ENCODE measurements at regions not wholly inside any gene's neighbourhood (a gene's known extent, or its start where the extent isn't known, plus 50 kb on each side); places are given as distances from the start of the nearest gene placed in this dataset.

DNA sequence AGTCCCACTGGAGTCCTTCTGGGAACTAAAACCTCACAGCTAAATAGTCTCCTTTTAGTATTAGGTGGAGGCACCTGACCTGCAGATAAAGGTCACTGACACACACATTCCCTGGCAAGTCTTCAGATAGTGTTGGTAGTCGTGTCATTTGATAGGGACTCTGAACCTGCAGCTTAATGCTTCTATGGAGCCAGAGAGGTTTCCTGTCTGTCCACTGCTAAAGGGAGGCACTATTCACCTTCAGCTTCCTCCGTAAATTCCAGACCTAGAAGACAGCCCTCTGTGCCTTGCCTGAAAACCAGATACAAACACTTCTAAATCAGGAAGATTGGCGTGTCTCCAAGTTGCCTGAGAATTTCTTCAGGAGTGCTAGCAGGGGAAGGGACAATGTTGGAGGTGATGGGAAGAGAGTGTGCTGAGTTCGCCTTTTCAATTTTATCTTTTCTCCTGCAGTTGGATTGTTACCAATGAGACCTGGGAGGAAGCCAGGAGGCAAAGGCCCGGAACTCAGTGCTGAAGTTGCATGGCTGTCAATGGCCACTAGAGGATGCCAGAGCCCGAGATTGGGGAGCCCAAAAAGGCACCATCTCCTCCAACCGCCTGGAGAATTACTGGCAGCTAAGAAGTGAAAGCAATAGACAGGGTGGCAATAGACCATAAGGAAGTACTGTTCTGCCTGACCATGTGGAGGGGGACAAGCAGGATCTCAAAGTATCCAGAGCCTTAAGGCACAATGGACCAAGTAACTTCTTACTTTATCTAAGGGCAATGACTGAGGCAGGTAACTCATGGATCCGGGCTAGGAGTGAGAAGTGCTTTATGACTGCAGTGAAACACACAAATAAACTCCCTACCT is 81.6 kb upstream of the SCAF11 start:
- H3K4me1 ChIP-seq (ENCODE audit: insufficient read depth, low read length) = 0 out of 2 replicates have a peak, but pooled peaks cover 5% of the 10 kb centered on the region
- H3K9ac ChIP-seq (ENCODE audit: low read length) = no peak overlapping the region
- TF ChIP-seq EZH2phosphoT487 (IDR thresholded peaks at IDR 0.05; ENCODE audit: borderline replicate concordance, low read length) (no peak), EZH2 (IDR thresholded peaks at IDR 0.05; ENCODE audit: low read length, unreplicated experiment) (no peak)
- TF ChIP-seq, protein P1, sequence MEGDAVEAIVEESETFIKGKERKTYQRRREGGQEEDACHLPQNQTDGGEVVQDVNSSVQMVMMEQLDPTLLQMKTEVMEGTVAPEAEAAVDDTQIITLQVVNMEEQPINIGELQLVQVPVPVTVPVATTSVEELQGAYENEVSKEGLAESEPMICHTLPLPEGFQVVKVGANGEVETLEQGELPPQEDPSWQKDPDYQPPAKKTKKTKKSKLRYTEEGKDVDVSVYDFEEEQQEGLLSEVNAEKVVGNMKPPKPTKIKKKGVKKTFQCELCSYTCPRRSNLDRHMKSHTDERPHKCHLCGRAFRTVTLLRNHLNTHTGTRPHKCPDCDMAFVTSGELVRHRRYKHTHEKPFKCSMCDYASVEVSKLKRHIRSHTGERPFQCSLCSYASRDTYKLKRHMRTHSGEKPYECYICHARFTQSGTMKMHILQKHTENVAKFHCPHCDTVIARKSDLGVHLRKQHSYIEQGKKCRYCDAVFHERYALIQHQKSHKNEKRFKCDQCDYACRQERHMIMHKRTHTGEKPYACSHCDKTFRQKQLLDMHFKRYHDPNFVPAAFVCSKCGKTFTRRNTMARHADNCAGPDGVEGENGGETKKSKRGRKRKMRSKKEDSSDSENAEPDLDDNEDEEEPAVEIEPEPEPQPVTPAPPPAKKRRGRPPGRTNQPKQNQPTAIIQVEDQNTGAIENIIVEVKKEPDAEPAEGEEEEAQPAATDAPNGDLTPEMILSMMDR (conservative IDR thresholded peaks at IDR 0.05; ENCODE audit: low read depth, low read length) = peak; percentile 96
- BruUV-seq (replicated peaks) = no TSS peak
- DNase-seq = peak; percentile 84
- no peaks in the 10 kb centered on the region for H3K79me2 ChIP-seq (ENCODE audit: low read length)
- H4K20me1 ChIP-seq (ENCODE audit: low read length) = no peaks in the 10 kb centered on the region
- no peaks in the 10 kb centered on the region for H3K9me3 ChIP-seq (ENCODE audit: low read length)
- peak overlapping the region; percentile 60 for H3K4me2 ChIP-seq (ENCODE audit: low read length)
- no peaks in the 10 kb centered on the region for H3K36me3 ChIP-seq (ENCODE audit: low read depth, low read length)
- no peak overlapping the region for H3K4me3 ChIP-seq (ENCODE audit: low read length)
- H3K9me2 ChIP-seq (replicated peaks; ENCODE audit: low read length) = no peaks in the 10 kb centered on the region
- CTCF ChIA-PET = interaction anchor here (0.6 to 1.0 kb wide), 2 partner anchors 949 to 1686 kb away, joined by 4 to 13 read pairs; no protein-coding TSS in a partner anchor
- ATAC-seq = peak; percentile 83
- peak overlapping the region; percentile 71 for H2AFZ ChIP-seq (ENCODE audit: low read length)
- intact Hi-C loops (cut with micrococcal nuclease) = loop anchor here (1.0 to 10.0 kb wide), 4 partner anchors 47 to 863 kb away; no protein-coding TSS in a partner anchor
- no peak overlapping the region for H3K27ac ChIP-seq (ENCODE audit: low read length)
- H3K27me3 ChIP-seq (ENCODE audit: low read length) = no peaks in the 10 kb centered on the region
- POLR2A ChIA-PET (ENCODE audit: unreplicated experiment) = interaction anchor here (0.6 to 0.7 kb wide), 2 partner anchors 314 to 482 kb away, joined by 3 to 4 read pairs; no protein-coding TSS in a partner anchor
- no peaks in the 10 kb centered on the region for H3F3A ChIP-seq (ENCODE audit: low read length, unreplicated experiment)

DNA sequence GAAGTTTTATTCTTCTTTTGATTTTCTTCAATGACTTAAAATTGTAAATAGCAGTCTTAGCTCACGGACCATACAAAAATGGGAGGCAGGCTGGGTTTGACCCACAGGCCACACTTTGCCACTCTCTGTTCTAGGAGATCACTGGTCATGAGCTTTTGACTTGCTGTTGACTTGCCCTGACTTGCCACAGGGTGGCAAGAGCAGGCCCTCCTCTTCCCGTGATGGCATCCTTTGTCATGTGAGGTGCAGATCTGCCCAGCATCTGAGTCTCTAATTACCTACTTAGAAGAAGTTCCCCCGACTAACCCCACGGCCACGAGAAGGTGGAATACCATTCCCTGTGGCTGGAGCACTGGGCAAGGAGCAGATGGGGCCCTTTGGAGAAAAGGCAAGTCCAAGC is 81.0 kb upstream of the SCAF11 start:
- H2AFZ ChIP-seq (ENCODE audit: low read length) = 0 out of 2 replicates have a peak overlapping the region, but pooled peaks have one; percentile 14
- POLR2A ChIA-PET (ENCODE audit: unreplicated experiment) = no interaction called here

More for the DNA sequence above, 81.0 kb upstream of the SCAF11 start:
- BruUV-seq (replicated peaks) = no TSS peak
- no peaks in the 10 kb centered on the region for H3K36me3 ChIP-seq (ENCODE audit: low read depth, low read length)
- TF ChIP-seq, protein P1 (conservative IDR thresholded peaks at IDR 0.05; ENCODE audit: low read depth, low read length) = no peak
- no peak for TF ChIP-seq EZH2phosphoT487 (IDR thresholded peaks at IDR 0.05; ENCODE audit: borderline replicate concordance, low read length)
- no peaks in the 10 kb centered on the region for H3K9me3 ChIP-seq (ENCODE audit: low read length)
- H3K4me3 ChIP-seq (ENCODE audit: low read length) = no peak overlapping the region
- peak; percentile 56 for ATAC-seq
- 0 out of 2 replicates have a peak, but pooled peaks cover 5% of the 10 kb centered on the region for H3K4me1 ChIP-seq (ENCODE audit: insufficient read depth, low read length)
- no peaks in the 10 kb centered on the region for H3F3A ChIP-seq (ENCODE audit: low read length, unreplicated experiment)
- H3K79me2 ChIP-seq (ENCODE audit: low read length) = no peaks in the 10 kb centered on the region
- no peaks in the 10 kb centered on the region for H3K9me2 ChIP-seq (replicated peaks; ENCODE audit: low read length)
- H4K20me1 ChIP-seq (ENCODE audit: low read length) = no peaks in the 10 kb centered on the region
- intact Hi-C loops (cut with micrococcal nuclease) = loop anchor here (10.0 kb wide), 2 partner anchors 113 to 863 kb away; no protein-coding TSS in a partner anchor
- CTCF ChIA-PET = interaction anchor here (0.6 kb wide), 1 partner anchor 1687 kb away, joined by 13 read pairs; no protein-coding TSS in a partner anchor
- H3K9ac ChIP-seq (ENCODE audit: low read length) = no peak overlapping the region
- peak; percentile 26 for DNase-seq
- H3K4me2 ChIP-seq (ENCODE audit: low read length) = no peak overlapping the region
- H3K27ac ChIP-seq (ENCODE audit: low read length) = no peak overlapping the region
- no peaks in the 10 kb centered on the region for H3K27me3 ChIP-seq (ENCODE audit: low read length)
